GM23338 (cell line): ENCODE measurements at regions not wholly inside any gene's neighbourhood (a gene's known extent, or its start where the extent isn't known, plus 50 kb on each side); places are given as distances from the start of the nearest gene placed in this dataset.

ENCODE experiments used
- ATAC-seq: fragments of 200-7000 bp; cut with Tn5 transposase; 3 replicates; pipeline ENCODE4 v1.9.1; 2020
- DNase-seq: peaks from one replicate; pipeline ENCODE4 v3.0.0-alpha.2; 2015; ENCODE audit warnings: low spot score
- H2AFZ ChIP-seq: fragments of 200-600 bp; sonication (generic); 2 replicates; pipeline ENCODE4 v1.8.0; 2016; ENCODE audit warnings: antibody characterized with exemption, mild to moderate bottlenecking, moderate library complexity
- H3F3A ChIP-seq: fragments of 200-600 bp; sonication (generic); replicated peaks from 2 replicates; pipeline ENCODE4 v1.8.0; 2017; ENCODE audit warnings: antibody characterized with exemption, mixed run types, low read depth
- H3K27ac ChIP-seq: fragments of 200-600 bp; sonication (generic); 2 replicates; pipeline ENCODE4 v1.6.1; 2016; ENCODE audit warnings: low read depth
- H3K27me3 ChIP-seq: fragments of 200-600 bp; sonication (generic); 2 replicates; pipeline ENCODE4 v1.8.0; 2016; ENCODE audit warnings: mild to moderate bottlenecking, mixed run types, moderate library complexity; ENCODE audit not compliant: insufficient read depth
- H3K36me3 ChIP-seq: fragments of 200-600 bp; sonication (generic); 2 replicates; pipeline ENCODE4 v1.8.0; 2016; ENCODE audit warnings: mild to moderate bottlenecking; ENCODE audit not compliant: insufficient read depth
- H3K4me1 ChIP-seq: fragments of 200-600 bp; sonication (generic); 2 replicates; pipeline ENCODE4 v1.8.0; 2016; ENCODE audit warnings: mild to moderate bottlenecking, moderate library complexity; ENCODE audit not compliant: insufficient read depth
- H3K4me2 ChIP-seq: fragments of 200-600 bp; sonication (generic); 2 replicates; pipeline ENCODE4 v1.7.1; 2017; ENCODE audit warnings: mixed run types
- H3K4me3 ChIP-seq: fragments of 200-600 bp; sonication (generic); 2 replicates; pipeline ENCODE4 v1.6.1; 2016; ENCODE audit warnings: mixed run types
- H3K79me2 ChIP-seq: fragments of 200-600 bp; sonication (generic); replicated peaks from 2 replicates; pipeline ENCODE4 v1.8.0; 2017; ENCODE audit warnings: mild to moderate bottlenecking; ENCODE audit not compliant: insufficient read depth
- H3K9me2 ChIP-seq: fragments of 200-600 bp; sonication (generic); 2 replicates; pipeline ENCODE4 v1.8.0; 2017; ENCODE audit not compliant: insufficient read depth
- H4K20me1 ChIP-seq: fragments of 200-600 bp; sonication (generic); replicated peaks from 2 replicates; pipeline ENCODE4 v1.8.0; 2017; ENCODE audit warnings: mild to moderate bottlenecking; ENCODE audit not compliant: insufficient read depth
- H3K27ac Mint-ChIP-seq: 2 replicates; pipeline ENCODE4 v1.8.0; 2020; ENCODE audit warnings: inconsistent platforms, mild to moderate bottlenecking, moderate library complexity, mixed read lengths
- H3K27me3 Mint-ChIP-seq: 3 replicates; pipeline ENCODE4 v1.8.0; 2022; ENCODE audit warnings: low read depth, mild to moderate bottlenecking, moderate library complexity, mixed read lengths, inconsistent platforms; ENCODE audit not compliant: insufficient read depth, poor library complexity
- H3K36me3 Mint-ChIP-seq: 3 replicates; pipeline ENCODE4 v1.8.0; 2021; ENCODE audit warnings: low read depth, mild to moderate bottlenecking, inconsistent platforms, moderate library complexity, mixed read lengths
- H3K4me1 Mint-ChIP-seq: 3 replicates; pipeline ENCODE4 v1.8.0; 2020; ENCODE audit warnings: mild to moderate bottlenecking, inconsistent platforms, mixed read lengths
- H3K4me3 Mint-ChIP-seq: 3 replicates; pipeline ENCODE4 v1.8.0; 2021; ENCODE audit warnings: moderate library complexity, mild to moderate bottlenecking, inconsistent platforms, mixed read lengths
- H3K9me3 Mint-ChIP-seq: 3 replicates; pipeline ENCODE4 v1.8.0; 2020; ENCODE audit warnings: moderate library complexity, mild to moderate bottlenecking, inconsistent platforms, mixed read lengths
- CTCF ChIP-seq, 2 experiments: fragments of 200-600 bp in 1 of 2; sonication (generic) in 1 of 2; conservative IDR thresholded peaks; 2 replicates each; pipeline versions ENCODE4 v1.5.1 to v1.6.1; 2016 to 2017; ENCODE audit warnings: antibody characterized with exemption in 2 of 2, low read depth in 2 of 2, mild to moderate bottlenecking in 2 of 2, moderate library complexity in 1 of 2
- EZH2 ChIP-seq: fragments of 200-600 bp; sonication (generic); IDR thresholded peaks from one replicate; pipeline ENCODE4 v1.8.0; 2017; ENCODE audit warnings: antibody characterized with exemption, mild to moderate bottlenecking, low read depth; ENCODE audit not compliant: unreplicated experiment
- EZH2phosphoT487 ChIP-seq: fragments of 200-600 bp; sonication (generic); IDR thresholded peaks from one replicate; pipeline ENCODE4 v1.8.1; 2018; ENCODE audit warnings: antibody characterized with exemption; ENCODE audit not compliant: unreplicated experiment
- JUNB ChIP-seq: IDR thresholded peaks from one replicate; pipeline ENCODE4 v1.6.1; 2016; ENCODE audit warnings: antibody characterized with exemption; ENCODE audit not compliant: unreplicated experiment
- NANOG ChIP-seq: IDR thresholded peaks from 2 replicates; pipeline ENCODE4 v1.6.1; 2016; ENCODE audit warnings: antibody characterized with exemption, borderline replicate concordance
- REST ChIP-seq: IDR thresholded peaks from one replicate; pipeline ENCODE4 v1.6.1; 2018; ENCODE audit warnings: antibody characterized with exemption; ENCODE audit not compliant: unreplicated experiment
- STAT1 ChIP-seq: IDR thresholded peaks from one replicate; pipeline ENCODE4 v1.6.1; 2016; ENCODE audit warnings: antibody characterized with exemption; ENCODE audit not compliant: unreplicated experiment
- TF ChIP-seq, protein P1 (sequence below): fragments of 250-450 bp; sonication (Bioruptor Pico); IDR thresholded peaks from 2 replicates; pipeline ENCODE4 v1.5.0; 2020; ENCODE audit warnings: mild to moderate bottlenecking, moderate library complexity

GRCh38 chr13:67445436-67445835 lies 215.3 kb upstream of the PCDH9 start:
- Histone ChIP-seq H3F3A (no peaks in the 10 kb centered on the region), H3K27me3 (no peaks in the 10 kb centered on the region), H3K4me2 (no peak overlapping the region), H3K79me2 (no peaks in the 10 kb centered on the region), H3K27ac (no peak overlapping the region), H2AFZ (no peak overlapping the region), H3K9me2 (no peaks in the 10 kb centered on the region), H3K4me3 (no peak overlapping the region), H3K36me3 (no peaks in the 10 kb centered on the region), H3K4me1 (no peaks in the 10 kb centered on the region), H4K20me1 (no peaks in the 10 kb centered on the region)
- no peak for TF ChIP-seq REST
- no peak for TF ChIP-seq CTCF (conservative IDR thresholded peaks at IDR 0.05; ENCODE audit: low read depth in 2 of 2)
- TF ChIP-seq EZH2, result no peak
- no peak for TF ChIP-seq NANOG
- TF ChIP-seq EZH2phosphoT487, result no peak
- no peak for TF ChIP-seq JUNB
- TF ChIP-seq, protein P1, sequence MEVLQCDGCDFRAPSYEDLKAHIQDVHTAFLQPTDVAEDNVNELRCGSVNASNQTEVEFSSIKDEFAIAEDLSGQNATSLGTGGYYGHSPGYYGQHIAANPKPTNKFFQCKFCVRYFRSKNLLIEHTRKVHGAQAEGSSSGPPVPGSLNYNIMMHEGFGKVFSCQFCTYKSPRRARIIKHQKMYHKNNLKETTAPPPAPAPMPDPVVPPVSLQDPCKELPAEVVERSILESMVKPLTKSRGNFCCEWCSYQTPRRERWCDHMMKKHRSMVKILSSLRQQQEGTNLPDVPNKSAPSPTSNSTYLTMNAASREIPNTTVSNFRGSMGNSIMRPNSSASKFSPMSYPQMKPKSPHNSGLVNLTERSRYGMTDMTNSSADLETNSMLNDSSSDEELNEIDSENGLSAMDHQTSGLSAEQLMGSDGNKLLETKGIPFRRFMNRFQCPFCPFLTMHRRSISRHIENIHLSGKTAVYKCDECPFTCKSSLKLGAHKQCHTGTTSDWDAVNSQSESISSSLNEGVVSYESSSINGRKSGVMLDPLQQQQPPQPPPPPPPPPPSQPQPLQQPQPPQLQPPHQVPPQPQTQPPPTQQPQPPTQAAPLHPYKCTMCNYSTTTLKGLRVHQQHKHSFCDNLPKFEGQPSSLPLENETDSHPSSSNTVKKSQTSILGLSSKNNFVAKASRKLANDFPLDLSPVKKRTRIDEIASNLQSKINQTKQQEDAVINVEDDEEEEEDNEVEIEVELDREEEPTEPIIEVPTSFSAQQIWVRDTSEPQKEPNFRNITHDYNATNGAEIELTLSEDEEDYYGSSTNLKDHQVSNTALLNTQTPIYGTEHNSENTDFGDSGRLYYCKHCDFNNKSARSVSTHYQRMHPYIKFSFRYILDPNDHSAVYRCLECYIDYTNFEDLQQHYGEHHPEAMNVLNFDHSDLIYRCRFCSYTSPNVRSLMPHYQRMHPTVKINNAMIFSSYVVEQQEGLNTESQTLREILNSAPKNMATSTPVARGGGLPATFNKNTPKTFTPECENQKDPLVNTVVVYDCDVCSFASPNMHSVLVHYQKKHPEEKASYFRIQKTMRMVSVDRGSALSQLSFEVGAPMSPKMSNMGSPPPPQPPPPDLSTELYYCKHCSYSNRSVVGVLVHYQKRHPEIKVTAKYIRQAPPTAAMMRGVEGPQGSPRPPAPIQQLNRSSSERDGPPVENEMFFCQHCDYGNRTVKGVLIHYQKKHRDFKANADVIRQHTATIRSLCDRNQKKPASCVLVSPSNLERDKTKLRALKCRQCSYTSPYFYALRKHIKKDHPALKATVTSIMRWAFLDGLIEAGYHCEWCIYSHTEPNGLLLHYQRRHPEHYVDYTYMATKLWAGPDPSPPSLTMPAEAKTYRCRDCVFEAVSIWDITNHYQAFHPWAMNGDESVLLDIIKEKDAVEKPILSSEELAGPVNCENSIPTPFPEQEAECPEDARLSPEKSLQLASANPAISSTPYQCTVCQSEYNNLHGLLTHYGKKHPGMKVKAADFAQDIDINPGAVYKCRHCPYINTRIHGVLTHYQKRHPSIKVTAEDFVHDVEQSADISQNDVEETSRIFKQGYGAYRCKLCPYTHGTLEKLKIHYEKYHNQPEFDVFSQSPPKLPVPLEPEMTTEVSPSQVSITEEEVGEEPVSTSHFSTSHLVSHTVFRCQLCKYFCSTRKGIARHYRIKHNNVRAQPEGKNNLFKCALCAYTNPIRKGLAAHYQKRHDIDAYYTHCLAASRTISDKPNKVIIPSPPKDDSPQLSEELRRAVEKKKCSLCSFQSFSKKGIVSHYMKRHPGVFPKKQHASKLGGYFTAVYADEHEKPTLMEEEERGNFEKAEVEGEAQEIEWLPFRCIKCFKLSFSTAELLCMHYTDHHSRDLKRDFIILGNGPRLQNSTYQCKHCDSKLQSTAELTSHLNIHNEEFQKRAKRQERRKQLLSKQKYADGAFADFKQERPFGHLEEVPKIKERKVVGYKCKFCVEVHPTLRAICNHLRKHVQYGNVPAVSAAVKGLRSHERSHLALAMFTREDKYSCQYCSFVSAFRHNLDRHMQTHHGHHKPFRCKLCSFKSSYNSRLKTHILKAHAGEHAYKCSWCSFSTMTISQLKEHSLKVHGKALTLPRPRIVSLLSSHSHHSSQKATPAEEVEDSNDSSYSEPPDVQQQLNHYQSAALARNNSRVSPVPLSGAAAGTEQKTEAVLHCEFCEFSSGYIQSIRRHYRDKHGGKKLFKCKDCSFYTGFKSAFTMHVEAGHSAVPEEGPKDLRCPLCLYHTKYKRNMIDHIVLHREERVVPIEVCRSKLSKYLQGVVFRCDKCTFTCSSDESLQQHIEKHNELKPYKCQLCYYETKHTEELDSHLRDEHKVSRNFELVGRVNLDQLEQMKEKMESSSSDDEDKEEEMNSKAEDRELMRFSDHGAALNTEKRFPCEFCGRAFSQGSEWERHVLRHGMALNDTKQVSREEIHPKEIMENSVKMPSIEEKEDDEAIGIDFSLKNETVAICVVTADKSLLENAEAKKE, result no peak
- TF ChIP-seq STAT1, result no peak
- no peaks in the 10 kb centered on the region for H3K4me1 Mint-ChIP-seq
- peaks cover 2% of the 10 kb centered on the region; the same call in 1 of the 3 replicates for H3K9me3 Mint-ChIP-seq
- no peak overlapping the region; the same call in 1 of the 2 replicates for H3K27ac Mint-ChIP-seq
- H3K27me3 Mint-ChIP-seq, result no peaks in the 10 kb centered on the region
- no peak for ATAC-seq
- DNase-seq, result no peak
- H3K4me3 Mint-ChIP-seq, result no peak overlapping the region
- H3K36me3 Mint-ChIP-seq, result no peaks in the 10 kb centered on the region
